MM.1S (cell line): ENCODE measurements at regions not wholly inside any gene's neighbourhood (a gene's known extent, or its start where the extent isn't known, plus 50 kb on each side); places are given as distances from the start of the nearest gene placed in this dataset.

Experiments
- CTCF ChIP-seq: fragments of 300-600 bp; sonication (generic); IDR thresholded peaks from 2 replicates; pipeline ENCODE4 v1.5.1; 2016; ENCODE audit warnings: antibody characterized with exemption, low read length, mixed read lengths
- EZH2 ChIP-seq: fragments of 300-600 bp; sonication (generic); optimal IDR thresholded peaks from 2 replicates; pipeline ENCODE3; 2017; ENCODE audit warnings: low read depth, mild to moderate bottlenecking, antibody characterized with exemption, low read length, mixed read lengths
- EZH2phosphoT487 ChIP-seq: fragments of 300-600 bp; sonication (generic); IDR thresholded peaks from 2 replicates; pipeline ENCODE4 v1.6.1; 2018; ENCODE audit warnings: antibody characterized with exemption, low read length

- no peak for TF ChIP-seq CTCF
- TF ChIP-seq EZH2, result no peak
- no peak for TF ChIP-seq EZH2phosphoT487
These were observed 95.4 kb upstream of the CCDC85A start for GRCh38 chr2:56088411-56088810.
